Lung (tissue), 11 donors: ENCODE measurements at regions not wholly inside any gene's neighbourhood (a gene's known extent, or its start where the extent isn't known, plus 50 kb on each side); places are given as distances from the start of the nearest gene placed in this dataset.

Experiments
- ATAC-seq: fragments of 200-7000 bp; cut with Tn5 transposase; one replicate; pipeline ENCODE4 v1.9.1; 2020; ENCODE audit warnings: moderate number of reproducible peaks; ENCODE audit not compliant: insufficient read depth, low FRiP score
- DNase-seq, 3 donors: peaks; one replicate each; pipeline ENCODE4 v3.0.0-alpha.2; 2013 to 2017
- H3K27ac ChIP-seq, 2 donors: one replicate each; pipeline ENCODE4 v1.5.1; 2013; ENCODE audit warnings: mild to moderate bottlenecking in 2 of 2, moderate library complexity in 2 of 2, control low read depth in 1 of 2, inconsistent platforms in 1 of 2, low read depth in 1 of 2, low read length in 1 of 2
- H3K27me3 ChIP-seq, 3 donors: one replicate each; pipeline ENCODE4 v1.5.1; 2013; ENCODE audit warnings: low read length in 2 of 3; ENCODE audit not compliant: control insufficient read depth in 3 of 3, insufficient read depth in 3 of 3
- H3K36me3 ChIP-seq, 4 donors: one replicate each; pipeline ENCODE4 v1.5.1; 2013; ENCODE audit warnings: low read length in 4 of 4, mild to moderate bottlenecking in 1 of 4, moderate library complexity in 1 of 4; ENCODE audit not compliant: control insufficient read depth in 4 of 4, insufficient read depth in 4 of 4
- H3K4me1 ChIP-seq, 5 donors: one replicate each; pipeline ENCODE4 v1.5.1; 2013; ENCODE audit warnings: low read length in 5 of 5, mild to moderate bottlenecking in 2 of 5, moderate library complexity in 1 of 5; ENCODE audit not compliant: control insufficient read depth in 5 of 5, insufficient read depth in 5 of 5
- H3K4me3 ChIP-seq: one replicate; pipeline ENCODE4 v1.5.1; 2013; ENCODE audit warnings: mild to moderate bottlenecking, control low read depth, moderate library complexity
- H3K9ac ChIP-seq, 2 donors: one replicate each; pipeline ENCODE4 v1.5.1; 2013; ENCODE audit warnings: low read length in 2 of 2, control low read depth in 1 of 2; ENCODE audit not compliant: insufficient read depth in 1 of 2
- H3K9me3 ChIP-seq, 4 donors: one replicate each; pipeline ENCODE4 v1.5.1; 2013; ENCODE audit warnings: low read length in 3 of 4, mild to moderate bottlenecking in 1 of 4, moderate library complexity in 1 of 4; ENCODE audit not compliant: control insufficient read depth in 4 of 4, insufficient read depth in 3 of 4
- WGBS, 2 donors: extraction: QIAGEN DNeasy Blood & Tissue Kit; methylation state at CpG; one replicate each; pipeline ENCODE4 v1.1.7; 2013; 5-methylcytosine and 5-hydroxymethylcytosine counted together
- TF ChIP-seq, protein P1 (sequence below): IDR thresholded peaks from 2 replicates; pipeline ENCODE4 v1.5.1; 2012; ENCODE audit warnings: mild to moderate bottlenecking; ENCODE audit errors: control extremely low read depth, extremely low read depth
- donor health status: control.
- donor health status: control.
- donor health status: Bipolar disorder and iron deficiency.
- donor health status: healthy.
- donor health status: DM: yes; HTN: yes; CAD: no.

DNA sequence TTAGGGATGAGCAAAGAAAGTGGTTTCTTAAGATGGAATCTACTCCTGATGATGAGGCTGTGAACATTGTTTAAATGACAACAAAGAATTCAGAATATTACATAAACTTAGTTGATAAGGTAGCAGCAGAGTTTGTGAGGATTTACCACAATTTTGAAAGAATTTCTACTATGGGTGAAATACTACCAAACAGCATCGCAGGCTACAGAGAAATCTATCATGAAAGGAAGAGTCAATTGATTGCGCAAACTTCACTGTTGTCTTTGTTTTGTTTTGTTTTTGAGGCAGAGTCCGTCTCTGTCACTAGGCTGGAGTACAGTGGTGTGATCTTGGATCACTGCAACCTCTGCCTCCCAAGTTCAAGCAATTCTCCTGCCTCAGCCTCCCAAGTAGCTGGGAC lies 107.4 kb upstream of the SLC6A6 start:
- no peak overlapping the region for H3K27ac ChIP-seq
- H3K27me3 ChIP-seq: peaks cover 0 to 3% (median 0%) of the 10 kb centered on the region in 3 donors
- 66 to 79% methylated on average over 3 of the region's 3 CpGs for WGBS, 2 donors
- no peak overlapping the region for H3K4me3 ChIP-seq
- peaks cover 0 to 3% (median 0%) of the 10 kb centered on the region in 4 donors for H3K9me3 ChIP-seq
- H3K4me1 ChIP-seq: peaks cover 0 to 28% (median 7%) of the 10 kb centered on the region in 5 donors
- ATAC-seq (no peak), DNase-seq (no peak)
- no peaks in the 10 kb centered on the region for H3K36me3 ChIP-seq
- H3K9ac ChIP-seq: no peak overlapping the region
- TF ChIP-seq, protein P1, sequence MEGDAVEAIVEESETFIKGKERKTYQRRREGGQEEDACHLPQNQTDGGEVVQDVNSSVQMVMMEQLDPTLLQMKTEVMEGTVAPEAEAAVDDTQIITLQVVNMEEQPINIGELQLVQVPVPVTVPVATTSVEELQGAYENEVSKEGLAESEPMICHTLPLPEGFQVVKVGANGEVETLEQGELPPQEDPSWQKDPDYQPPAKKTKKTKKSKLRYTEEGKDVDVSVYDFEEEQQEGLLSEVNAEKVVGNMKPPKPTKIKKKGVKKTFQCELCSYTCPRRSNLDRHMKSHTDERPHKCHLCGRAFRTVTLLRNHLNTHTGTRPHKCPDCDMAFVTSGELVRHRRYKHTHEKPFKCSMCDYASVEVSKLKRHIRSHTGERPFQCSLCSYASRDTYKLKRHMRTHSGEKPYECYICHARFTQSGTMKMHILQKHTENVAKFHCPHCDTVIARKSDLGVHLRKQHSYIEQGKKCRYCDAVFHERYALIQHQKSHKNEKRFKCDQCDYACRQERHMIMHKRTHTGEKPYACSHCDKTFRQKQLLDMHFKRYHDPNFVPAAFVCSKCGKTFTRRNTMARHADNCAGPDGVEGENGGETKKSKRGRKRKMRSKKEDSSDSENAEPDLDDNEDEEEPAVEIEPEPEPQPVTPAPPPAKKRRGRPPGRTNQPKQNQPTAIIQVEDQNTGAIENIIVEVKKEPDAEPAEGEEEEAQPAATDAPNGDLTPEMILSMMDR: no peak

DNA sequence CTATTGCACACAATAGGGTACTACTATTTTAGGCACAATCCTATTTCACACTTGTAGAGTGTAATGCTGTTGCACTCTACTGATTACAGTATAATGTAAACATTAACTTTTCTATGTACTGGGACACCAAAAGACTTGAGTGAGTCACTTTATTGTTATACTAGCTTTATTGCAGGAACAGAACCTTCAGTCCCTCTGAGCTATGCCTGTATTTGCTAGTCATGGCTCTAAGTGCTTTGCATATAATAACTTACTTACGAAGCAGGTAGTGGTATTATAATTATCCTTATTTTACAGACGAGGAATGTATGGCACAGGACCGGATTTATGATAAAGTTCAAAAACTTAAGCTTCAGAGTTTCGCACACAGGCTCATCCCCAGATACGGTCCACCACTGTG lies 106.6 kb upstream of the SLC6A6 start:
- peaks cover 0 to 3% (median 0%) of the 10 kb centered on the region in 4 donors for H3K9me3 ChIP-seq
- ATAC-seq (no peak), DNase-seq (no peak)
- peaks cover 0 to 3% (median 0%) of the 10 kb centered on the region in 3 donors for H3K27me3 ChIP-seq
- H3K27ac ChIP-seq: no peak overlapping the region
- TF ChIP-seq, protein P1: no peak
- H3K36me3 ChIP-seq: no peaks in the 10 kb centered on the region
- no peak overlapping the region for H3K9ac ChIP-seq
- no peak overlapping the region for H3K4me3 ChIP-seq
- peaks cover 0 to 24% (median 4%) of the 10 kb centered on the region in 5 donors for H3K4me1 ChIP-seq
- WGBS, 2 donors: 94 to 95% methylated on average over 5 of the region's 5 CpGs

DNA sequence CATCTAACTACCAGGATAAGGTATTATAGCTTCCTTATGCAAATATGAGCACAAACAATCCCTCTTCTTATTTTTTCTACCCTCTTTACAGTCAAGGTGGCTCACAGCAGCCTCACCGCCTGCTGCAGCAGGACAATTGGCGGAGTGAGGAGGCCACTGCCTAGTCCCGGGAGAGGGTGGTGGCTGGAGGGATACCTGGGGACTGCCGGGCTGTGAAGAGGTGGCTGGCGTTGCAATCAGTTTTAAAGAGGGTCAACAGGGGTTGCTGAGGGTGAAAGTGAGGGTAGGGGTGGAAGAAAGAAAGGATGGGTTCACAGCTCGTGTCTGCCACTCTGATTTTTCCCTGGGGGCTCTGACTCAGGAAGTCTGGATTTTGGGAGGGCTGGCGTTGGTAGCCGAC lies 105.1 kb upstream of the SLC6A6 start:
- Histone ChIP-seq H3K4me1 (peaks cover 0 to 24% (median 4%) of the 10 kb centered on the region in 5 donors), H3K9ac (no peak overlapping the region), H3K4me3 (no peak overlapping the region), H3K27me3 (peaks cover 0 to 3% (median 0%) of the 10 kb centered on the region in 3 donors), H3K9me3 (peaks cover 0 to 3% (median 0%) of the 10 kb centered on the region in 4 donors), H3K36me3 (no peaks in the 10 kb centered on the region), H3K27ac (no peak overlapping the region)
- TF ChIP-seq, protein P1: no peak
- DNase-seq: no peak
- no peak for ATAC-seq
- WGBS, 2 donors: 73 to 74% methylated on average over 8 of the region's 8 CpGs

DNA sequence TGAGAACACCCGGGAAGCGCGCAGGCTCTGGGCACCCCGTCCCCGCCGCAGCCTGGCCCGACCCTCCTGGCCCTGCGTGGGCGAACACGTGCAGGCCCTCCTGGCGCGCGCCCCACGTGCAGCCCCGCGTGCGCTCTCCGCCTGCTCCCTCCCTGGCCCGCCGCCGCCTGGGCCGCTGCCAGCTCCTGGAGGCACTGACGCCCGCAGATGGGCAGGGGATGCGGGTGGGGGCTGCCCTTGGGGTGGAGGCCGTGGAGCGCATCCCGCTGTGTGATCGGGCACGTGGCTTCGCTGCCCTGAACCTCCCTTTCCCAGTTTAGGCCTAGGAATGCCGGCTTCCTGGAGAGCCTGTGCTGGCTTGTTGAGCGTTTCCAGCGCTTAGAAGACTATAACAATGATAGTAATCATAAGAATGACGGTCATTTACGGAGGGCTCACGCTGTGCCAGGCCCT lies 104.6 kb upstream of the SLC6A6 start:
- peaks cover 0 to 3% (median 0%) of the 10 kb centered on the region in 3 donors for H3K27me3 ChIP-seq
- no peaks in the 10 kb centered on the region for H3K36me3 ChIP-seq
- H3K9me3 ChIP-seq: peaks cover 0 to 3% (median 0%) of the 10 kb centered on the region in 4 donors
- TF ChIP-seq, protein P1: no peak
- peaks cover 0 to 24% (median 4%) of the 10 kb centered on the region in 5 donors for H3K4me1 ChIP-seq
- no peak overlapping the region for H3K27ac ChIP-seq
- no peak overlapping the region for H3K9ac ChIP-seq
- H3K4me3 ChIP-seq: no peak overlapping the region
- ATAC-seq (no peak), DNase-seq (peak; percentile 59 to 67 (median 66))
- WGBS, 2 donors: 41 to 68% methylated on average over 37 of the region's 37 CpGs
